Activated naive CD4-positive, alpha-beta T cell treated with anti-CD3 and anti-CD28 coated beads, Interleukin-2, amount 50 U/mL, for 72 hours (primary cell): ENCODE measurements at regions not wholly inside any gene's neighbourhood (a gene's known extent, or its start where the extent isn't known, plus 50 kb on each side); places are given as distances from the start of the nearest gene placed in this dataset.

ENCODE experiments used
- ATAC-seq, 2 donors: fragments of 150-1000 bp; cut with Tn5 transposase; 2 replicates each; pipeline ENCODE4 v1.10.0; 2021; ENCODE audit warnings: mild to moderate bottlenecking in 2 of 2, moderate library complexity in 2 of 2
- DNase-seq, 2 donors: peaks; one replicate each; pipeline ENCODE4 v3.0.0; 2021 to 2022; ENCODE audit warnings: low spot score in 2 of 2
- H3K27ac Mint-ChIP-seq, 2 donors: one replicate each; pipeline ENCODE4 v1.8.0; 2022; ENCODE audit warnings: mild to moderate bottlenecking in 2 of 2, mixed read lengths in 2 of 2
- H3K36me3 Mint-ChIP-seq, 2 donors: one replicate each; pipeline ENCODE4 v1.8.0; 2022; ENCODE audit warnings: mixed read lengths in 2 of 2
- H3K9me3 Mint-ChIP-seq, 2 donors: one replicate each; pipeline ENCODE4 v1.8.0; 2022; ENCODE audit warnings: mixed read lengths in 2 of 2

DNA sequence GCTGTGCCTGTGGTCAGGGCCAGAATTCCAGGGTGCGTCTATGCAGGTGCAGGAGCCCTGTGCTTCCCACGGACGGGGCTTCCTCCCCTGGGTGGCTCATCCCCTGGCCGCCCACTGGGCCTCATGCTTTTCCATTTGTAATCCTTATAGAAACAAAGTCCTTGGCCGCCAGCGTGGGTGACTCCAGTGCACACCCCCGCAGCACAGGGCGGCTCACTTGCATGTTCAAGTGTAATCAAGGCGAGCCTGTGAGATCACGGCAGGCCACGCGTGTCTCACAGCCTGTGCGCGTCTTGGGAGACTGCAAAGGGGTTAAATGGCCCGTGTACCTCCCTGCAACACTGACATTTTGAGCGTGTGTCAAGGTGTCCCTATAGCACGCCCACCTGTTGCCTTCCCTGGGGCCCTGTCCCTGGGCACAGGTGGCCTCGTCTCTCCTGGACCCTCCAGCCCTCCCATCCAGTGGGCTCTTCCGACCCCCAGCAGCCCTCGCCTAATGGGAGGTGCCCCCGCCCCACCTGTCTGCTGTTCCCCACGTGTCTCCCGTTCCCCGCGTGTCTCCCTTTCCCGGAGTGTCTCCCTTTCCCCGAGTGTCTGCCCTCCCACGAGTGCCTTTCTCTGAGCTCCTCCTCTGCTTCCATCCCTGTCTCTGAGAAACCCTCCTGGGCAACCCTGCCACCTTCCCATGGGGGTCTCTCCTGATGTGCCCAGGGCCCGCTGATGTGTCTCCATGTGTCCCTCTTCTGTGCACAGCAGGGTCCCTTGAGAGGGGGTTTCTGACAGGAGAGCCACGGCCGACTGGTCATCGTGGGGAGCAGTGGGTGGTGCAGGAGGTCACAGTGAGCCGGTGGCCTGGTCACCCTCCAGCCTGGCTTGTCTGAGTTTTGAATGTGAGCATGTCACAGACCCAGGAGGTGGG lies 1215.3 kb downstream of the BRD1 start:
- ATAC-seq (no peak), DNase-seq (no peak)
- peaks cover 0 to 11% of the 10 kb centered on the region in 2 donors for H3K9me3 Mint-ChIP-seq
- peaks cover 0 to 5% of the 10 kb centered on the region in 2 donors for H3K36me3 Mint-ChIP-seq
- H3K27ac Mint-ChIP-seq, result peak overlapping the region in 1 of 2 donors; percentile 55

DNA sequence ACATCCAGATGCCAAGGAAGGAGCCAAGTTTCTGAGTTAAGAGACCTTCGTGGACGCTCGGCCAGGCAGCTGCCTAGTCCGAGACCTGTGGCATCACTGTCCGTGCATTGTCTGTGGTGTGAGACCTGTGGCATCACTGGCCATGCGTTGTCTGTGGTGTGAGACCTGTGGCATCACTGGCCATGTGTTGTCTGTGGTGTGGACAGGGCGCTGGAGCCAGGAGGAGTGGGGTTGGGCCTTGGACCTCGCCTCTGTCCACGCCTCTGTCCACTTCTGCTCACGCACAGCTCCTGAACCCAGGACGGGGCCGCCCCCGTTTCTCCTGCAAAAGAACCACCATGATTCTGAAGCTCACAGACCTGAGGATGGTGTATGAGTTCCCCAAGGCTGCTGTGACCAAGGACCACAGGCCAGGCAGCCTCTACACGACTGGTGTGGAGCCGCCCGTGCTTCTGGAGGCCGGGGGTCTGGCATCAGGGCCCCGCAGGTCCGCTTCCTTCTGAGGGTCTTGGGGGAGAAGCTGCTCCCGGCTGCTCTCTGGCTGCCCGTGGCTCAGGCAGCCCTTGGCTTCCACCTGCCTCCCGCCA lies 1218.3 kb downstream of the BRD1 start:
- no peak for DNase-seq
- ATAC-seq, result no peak
- H3K36me3 Mint-ChIP-seq, result peaks cover 0 to 5% of the 10 kb centered on the region in 2 donors

DNA sequence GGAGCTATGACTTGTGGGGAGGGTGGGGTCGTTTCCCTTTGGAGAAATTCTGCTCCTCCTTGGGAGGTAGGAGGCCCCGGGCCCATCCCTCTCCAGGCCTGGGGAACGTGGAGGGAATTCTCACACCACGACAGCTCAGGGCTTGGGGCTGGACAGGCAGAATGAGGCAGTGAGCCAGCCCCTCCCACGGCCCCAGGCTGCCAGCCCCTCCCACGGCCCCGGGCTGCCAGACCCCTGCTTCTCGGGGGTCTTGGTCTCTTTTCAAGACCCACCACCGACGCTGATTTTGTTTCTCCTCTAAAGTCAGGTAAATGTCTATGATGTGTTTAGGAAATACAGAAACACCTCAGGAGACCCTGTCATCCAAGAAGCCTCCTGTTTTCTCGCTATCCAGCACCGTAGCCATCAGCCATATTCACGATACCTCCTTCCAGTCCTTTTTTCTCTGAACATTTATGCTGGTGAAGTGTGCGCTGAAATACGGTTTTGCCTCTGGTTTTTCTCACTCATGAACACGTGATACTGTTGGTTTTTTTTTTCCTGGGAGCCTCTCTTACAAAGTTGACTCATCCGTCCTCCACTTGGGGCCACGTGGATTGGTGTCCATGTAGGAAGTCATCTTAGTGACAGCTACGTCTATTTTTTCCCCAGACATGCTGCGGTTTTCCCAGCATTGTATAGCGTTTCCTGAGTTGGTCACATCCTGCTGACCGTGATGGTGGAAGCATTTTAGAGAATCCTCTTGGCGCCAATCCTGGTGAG lies 1219.6 kb downstream of the BRD1 start:
- Mint-ChIP-seq H3K36me3 (peaks cover 0 to 5% of the 10 kb centered on the region in 2 donors), H3K27ac (no peak overlapping the region), H3K9me3 (peaks cover 10 to 20% of the 10 kb centered on the region in 2 donors)
- DNase-seq (no peak), ATAC-seq (no peak)

More for the DNA sequence above, 1218.3 kb downstream of the BRD1 start:
- H3K27ac Mint-ChIP-seq, result no peak overlapping the region
- peaks cover 10 to 20% of the 10 kb centered on the region in 2 donors for H3K9me3 Mint-ChIP-seq

DNA sequence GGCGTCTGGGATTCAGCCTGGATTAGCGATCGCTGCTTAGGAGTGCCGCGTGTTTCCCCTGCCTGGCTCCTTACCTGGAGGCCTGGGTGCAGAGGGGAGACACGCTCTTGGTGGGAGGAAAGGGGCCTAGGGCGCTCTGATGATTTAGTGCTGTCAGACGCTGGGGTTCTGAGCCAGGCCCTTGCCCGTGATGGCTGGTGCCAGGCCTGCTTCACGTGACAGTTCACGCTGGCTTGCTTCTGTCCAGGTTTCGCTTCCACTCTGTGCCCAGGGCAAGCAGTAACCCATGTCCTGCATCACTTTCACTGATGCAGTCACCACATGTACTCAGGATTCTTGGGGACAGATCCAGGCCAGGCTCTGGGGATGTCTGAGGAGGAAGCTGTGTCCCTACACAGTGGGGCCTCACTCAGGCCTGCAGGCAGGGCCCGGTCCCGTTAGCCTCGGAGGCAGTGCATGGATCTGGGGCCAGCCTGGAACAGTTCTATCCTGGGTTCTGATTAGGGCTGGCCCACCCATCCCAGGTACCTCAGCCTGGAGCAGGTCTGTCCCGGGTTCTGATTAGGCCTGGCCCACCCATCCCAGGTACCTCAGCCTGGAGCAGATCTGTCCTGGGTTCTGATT lies 1220.9 kb downstream of the BRD1 start:
- no peak overlapping the region for H3K27ac Mint-ChIP-seq
- ATAC-seq (no peak), DNase-seq (no peak)
- H3K9me3 Mint-ChIP-seq, result peaks cover 10 to 20% of the 10 kb centered on the region in 2 donors
- peaks cover 0 to 5% of the 10 kb centered on the region in 2 donors for H3K36me3 Mint-ChIP-seq

DNA sequence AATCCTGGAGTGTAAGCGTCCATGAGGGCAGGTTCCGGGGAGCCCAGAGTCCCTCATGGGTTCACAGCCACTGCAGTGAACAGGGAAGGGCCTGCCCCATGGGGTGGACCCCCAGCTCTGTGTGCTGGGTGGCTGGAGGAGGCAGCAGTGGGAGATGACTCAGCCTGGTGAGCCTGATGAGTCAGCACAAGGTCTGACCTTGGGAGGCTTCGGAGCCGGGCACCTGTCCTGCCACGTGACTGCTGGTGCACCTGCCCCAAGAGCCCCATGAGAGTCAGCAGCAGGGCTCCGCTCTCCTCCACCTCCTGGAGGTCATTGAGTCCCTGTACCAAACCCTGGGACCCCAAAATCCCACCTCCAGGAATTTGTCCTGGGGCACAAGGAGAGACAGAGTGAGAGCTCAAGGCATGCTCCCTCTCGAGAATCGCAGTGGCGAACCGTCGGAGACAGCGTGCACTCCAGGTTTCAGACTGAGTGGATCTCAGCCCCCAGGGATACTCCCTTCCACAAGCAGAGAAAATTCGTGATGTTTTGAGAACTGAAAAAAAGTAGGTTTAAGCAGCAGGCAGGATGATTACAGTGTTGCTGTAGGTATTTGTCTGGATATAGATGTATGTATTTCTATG lies 1221.7 kb downstream of the BRD1 start:
- DNase-seq, result no peak
- no peak overlapping the region for H3K27ac Mint-ChIP-seq

DNA sequence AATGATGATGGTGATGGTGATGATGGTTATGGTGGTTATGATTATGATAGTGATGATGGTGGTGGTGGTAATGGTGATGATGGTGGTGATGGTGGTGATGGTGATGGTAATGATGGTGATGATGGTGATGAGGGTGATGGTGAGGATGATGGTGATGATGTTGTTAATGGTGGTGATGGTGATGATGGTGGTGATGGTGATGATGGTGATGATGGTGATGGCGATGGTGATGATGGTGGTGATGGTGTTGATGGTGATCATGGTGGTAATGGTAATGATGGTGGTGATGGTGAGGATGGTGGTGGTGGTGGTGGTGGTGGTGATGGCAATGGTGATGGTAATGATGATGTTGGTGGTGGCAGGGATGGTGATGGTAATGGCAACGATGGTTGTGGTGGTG lies 1222.5 kb downstream of the BRD1 start:
- DNase-seq, result no peak
- ATAC-seq, result no peak
- no peak overlapping the region for H3K27ac Mint-ChIP-seq
- peaks cover 0 to 5% of the 10 kb centered on the region in 2 donors for H3K36me3 Mint-ChIP-seq
- peaks cover 11 to 12% of the 10 kb centered on the region in 2 donors for H3K9me3 Mint-ChIP-seq

More for the DNA sequence above, 1221.7 kb downstream of the BRD1 start:
- Mint-ChIP-seq H3K9me3 (peaks cover 10 to 12% of the 10 kb centered on the region in 2 donors), H3K36me3 (peaks cover 0 to 5% of the 10 kb centered on the region in 2 donors)
- ATAC-seq, result no peak

DNA sequence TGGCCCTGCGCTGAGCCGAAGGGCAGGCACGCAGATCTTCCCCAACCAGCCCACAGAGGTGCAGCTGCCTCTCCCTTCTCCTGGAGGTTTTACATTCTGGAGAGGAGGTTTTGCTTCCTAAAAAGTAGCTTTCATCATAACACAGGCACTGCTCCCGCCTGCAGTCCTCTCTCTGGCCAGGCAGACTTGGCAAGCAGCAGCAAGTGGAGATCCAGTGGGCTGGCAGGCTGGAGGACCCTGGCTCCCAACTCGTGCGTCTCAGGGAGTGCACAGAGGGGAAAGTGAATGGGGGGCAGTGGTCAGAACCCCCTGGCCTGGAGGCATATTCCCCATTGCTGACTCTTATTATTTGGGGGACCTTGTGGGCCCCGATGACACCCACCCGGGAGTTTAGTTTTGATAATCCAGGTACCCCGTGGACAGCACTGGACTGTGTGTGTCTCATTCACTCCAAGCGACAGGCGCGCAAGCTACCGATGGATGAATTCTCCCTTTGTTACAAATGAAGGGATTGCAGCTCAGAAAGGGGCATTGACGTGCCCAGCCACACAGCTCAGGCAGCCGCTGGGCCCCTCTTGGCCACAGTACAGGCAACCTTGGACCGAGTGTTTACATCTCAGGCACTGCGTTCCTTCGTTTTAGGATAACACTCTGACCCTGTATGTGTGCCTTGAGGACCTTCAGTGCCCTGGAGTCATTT lies 1223.9 kb downstream of the BRD1 start:
- Mint-ChIP-seq H3K27ac (no peak overlapping the region), H3K9me3 (peaks cover 12 to 14% of the 10 kb centered on the region in 2 donors), H3K36me3 (peaks cover 0 to 5% of the 10 kb centered on the region in 2 donors)
- ATAC-seq, result no peak
- no peak for DNase-seq

DNA sequence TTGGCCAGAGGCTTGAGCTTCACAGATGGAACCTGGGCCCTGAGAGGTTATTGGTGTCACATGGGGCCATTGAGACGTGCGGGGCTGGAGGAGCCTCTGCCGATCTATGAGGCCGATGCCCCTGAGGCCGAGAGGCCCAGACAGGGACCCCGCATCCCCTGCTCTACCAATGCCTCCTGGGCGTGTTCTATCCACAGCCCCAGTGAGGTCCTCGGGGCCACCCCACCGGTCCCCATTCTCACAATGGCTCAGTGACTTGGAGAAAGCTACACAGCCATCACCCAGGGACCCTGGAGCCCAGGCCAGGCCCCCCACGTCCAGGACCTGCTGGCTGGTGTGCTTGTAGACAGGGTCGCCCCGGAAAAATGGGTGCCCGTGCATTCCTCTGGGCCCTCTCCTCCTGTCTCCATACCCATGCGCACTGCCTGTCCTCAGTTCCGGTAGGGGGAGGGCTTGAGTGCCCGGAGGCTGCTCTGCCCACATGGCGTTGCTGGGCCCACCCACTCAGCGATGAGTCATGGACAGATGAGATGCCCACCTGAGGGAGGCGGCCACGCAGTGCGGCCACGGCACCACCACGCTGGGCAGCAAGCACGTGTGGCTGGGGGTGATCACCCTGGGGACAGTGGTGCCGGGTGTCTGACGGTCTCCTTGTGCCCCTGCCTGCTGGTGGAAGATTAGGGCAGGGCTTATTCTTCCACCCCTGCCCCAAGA lies 1224.7 kb downstream of the BRD1 start:
- no peak overlapping the region for H3K27ac Mint-ChIP-seq
- ATAC-seq, result no peak
- H3K9me3 Mint-ChIP-seq, result peaks cover 9 to 14% of the 10 kb centered on the region in 2 donors
- no peak for DNase-seq
- H3K36me3 Mint-ChIP-seq, result no peaks in the 10 kb centered on the region

DNA sequence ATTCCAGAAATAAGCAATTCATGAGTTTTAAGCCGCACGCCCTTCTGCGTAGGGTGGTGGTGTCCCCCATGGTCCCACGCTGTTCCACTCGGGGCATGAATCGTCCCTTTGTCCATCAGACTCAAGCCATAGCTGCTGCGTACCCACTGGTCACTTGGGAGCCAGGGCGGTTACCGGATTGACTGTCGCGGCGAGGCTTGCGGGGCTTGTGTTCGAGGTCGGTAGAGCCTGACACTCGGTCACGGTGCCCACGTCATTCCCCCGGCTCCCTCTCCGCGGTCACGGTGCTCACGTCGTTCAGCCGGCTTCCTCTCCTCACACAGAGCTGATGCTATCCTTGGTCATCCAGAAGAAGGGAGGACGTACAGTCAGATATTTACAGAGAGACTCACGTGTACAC lies 1227.0 kb downstream of the BRD1 start:
- Mint-ChIP-seq H3K36me3 (no peaks in the 10 kb centered on the region), H3K27ac (no peak overlapping the region), H3K9me3 (peaks cover 9 to 14% of the 10 kb centered on the region in 2 donors)
- no peak for DNase-seq
- no peak for ATAC-seq

DNA sequence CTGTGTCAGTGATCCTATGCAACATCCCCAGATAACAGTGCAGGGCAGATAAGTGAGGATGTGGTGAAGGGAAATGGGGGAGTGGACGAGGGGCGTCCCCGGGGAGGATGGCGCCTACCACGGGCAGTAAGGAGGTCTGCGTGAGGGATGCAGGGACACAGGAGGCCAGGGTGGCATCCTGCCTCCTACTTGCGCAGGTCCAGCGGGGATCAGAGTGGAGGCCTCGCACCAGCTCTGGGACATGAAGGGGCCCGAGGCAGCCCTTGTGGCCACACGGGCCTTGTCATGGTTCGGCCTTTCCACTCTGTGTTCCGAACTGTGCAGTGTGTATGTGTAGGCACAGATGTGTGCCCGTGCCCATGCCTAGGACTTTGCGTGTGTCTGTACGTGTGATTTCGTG lies 1227.5 kb downstream of the BRD1 start:
- no peak for DNase-seq
- Mint-ChIP-seq H3K27ac (no peak overlapping the region), H3K9me3 (peaks cover 6 to 12% of the 10 kb centered on the region in 2 donors), H3K36me3 (no peaks in the 10 kb centered on the region)
- ATAC-seq, result no peak

DNA sequence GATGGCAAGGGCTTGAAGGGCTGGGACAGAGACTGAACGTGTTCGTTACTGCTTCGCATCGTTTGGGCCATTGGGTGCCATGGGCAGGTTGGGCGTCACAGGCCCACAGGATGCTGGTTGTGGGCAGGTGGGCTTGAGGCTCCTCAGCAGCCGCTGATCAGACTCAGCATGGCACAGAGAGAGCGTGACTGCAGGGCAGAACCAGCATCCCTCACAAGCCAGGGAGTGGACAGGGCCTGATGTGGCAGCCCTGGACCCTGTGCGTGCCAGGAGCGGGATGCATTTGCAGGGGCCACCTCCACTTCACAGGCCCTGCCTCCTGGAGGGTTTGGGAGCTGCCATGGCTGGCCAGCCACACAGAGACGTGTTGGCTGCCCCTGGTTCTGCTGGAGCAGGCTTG lies 1228.3 kb downstream of the BRD1 start:
- H3K36me3 Mint-ChIP-seq, result no peaks in the 10 kb centered on the region
- ATAC-seq (no peak), DNase-seq (no peak)
- peaks cover 0 to 4% of the 10 kb centered on the region in 2 donors for H3K9me3 Mint-ChIP-seq
- H3K27ac Mint-ChIP-seq, result no peak overlapping the region

DNA sequence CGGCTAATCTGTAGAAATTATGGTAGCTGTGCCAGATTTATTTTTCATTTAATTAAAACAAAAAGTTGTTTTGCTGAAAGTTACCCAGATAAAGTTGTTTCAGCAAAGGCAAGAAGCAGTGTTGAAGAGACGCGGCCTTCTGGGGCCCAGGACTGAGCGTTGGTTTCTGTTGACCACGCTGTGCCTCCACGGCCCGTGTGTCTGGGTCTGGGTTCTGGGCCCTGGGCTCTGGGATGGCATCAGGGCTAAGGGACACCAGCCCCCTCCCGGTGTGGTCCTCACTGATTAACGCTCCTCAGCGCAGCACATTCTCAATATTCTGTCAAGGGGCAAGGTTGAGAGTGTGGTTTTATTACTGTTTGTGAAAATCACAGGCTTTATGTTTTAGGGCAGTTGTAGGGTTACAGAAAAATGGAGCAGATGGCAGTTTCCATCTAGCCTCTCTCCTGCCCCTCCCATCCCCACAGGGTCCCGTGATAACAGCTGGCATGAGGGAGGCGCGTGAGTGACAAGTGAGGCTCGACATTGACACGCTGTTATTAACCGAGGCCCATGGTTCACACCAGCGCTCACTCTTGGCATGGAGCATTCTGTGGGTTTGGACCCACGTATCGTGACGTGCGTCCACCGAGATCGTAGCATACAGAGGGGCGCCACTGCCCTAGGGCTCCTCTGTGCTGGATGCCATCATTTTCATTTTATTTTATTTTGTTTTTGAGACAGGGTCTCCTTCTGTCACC lies 1231.4 kb downstream of the BRD1 start:
- DNase-seq (no peak), ATAC-seq (no peak)
- Mint-ChIP-seq H3K9me3 (peaks cover 0 to 4% of the 10 kb centered on the region in 2 donors), H3K27ac (no peak overlapping the region), H3K36me3 (no peaks in the 10 kb centered on the region)

DNA sequence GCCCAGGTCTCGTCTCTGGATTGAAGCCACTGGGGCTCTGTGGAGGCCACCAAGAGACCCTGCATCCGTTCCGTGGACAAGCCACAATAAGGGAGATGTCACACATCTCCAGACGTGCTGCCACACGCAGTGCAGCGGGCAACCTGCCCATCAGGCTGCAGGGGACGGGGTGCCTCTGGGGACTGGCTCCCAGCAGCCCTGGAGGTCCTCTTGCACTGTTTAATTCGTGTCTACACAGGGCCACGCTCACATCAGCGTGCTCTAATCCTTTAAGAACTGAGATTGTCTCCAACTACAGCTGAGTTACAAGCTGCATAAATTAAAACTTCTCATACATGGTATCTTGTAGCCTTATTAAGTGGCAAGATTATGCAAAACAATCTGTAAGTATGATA lies 1232.2 kb downstream of the BRD1 start:
- ATAC-seq (no peak), DNase-seq (no peak)
- H3K27ac Mint-ChIP-seq, result no peak overlapping the region
- H3K36me3 Mint-ChIP-seq, result no peaks in the 10 kb centered on the region
- peaks cover 0 to 4% of the 10 kb centered on the region in 2 donors for H3K9me3 Mint-ChIP-seq

DNA sequence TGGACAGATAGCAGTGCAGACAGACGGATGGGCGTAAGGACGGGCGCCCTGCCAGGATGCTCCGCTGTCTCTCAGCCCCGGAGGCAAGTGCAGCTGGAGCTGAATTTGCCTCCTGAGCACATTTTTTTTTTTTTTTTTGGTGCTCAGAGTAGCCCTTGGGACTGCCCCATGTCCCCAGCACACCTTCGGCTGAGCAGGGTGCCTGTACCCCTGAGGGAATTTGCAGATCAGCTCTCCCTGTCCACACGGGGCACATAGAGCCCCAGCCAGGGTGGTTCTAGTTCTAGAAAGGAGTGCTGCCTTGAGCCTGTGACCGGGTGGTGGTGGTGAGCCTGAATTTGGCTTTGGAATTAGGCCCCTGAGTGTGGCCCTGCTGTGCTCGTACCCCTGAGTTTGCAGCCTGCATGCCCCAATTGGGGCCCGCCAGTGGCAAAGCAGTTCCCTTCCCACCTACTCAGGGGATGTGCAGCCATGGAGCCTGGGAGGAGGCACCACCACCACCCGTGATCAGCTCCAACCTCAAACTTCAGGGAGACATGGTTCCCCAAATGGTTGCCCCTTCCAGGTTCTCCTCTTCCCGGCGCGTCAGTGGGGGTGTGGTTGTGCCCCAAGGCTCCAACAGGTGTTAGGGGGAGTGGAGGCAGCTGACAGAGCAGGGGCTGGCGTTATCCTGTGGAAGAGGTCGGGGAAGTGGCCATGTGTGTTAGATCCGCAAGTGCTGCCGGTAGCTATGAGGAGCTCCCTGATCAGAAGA lies 1232.7 kb downstream of the BRD1 start:
- Mint-ChIP-seq H3K9me3 (peaks cover 0 to 2% of the 10 kb centered on the region in 2 donors), H3K36me3 (no peaks in the 10 kb centered on the region), H3K27ac (no peak overlapping the region)
- no peak for ATAC-seq
- no peak for DNase-seq
